ENCODE measurements at regions not wholly inside any gene's neighbourhood (a gene's known extent, or its start where the extent isn't known, plus 50 kb on each side); places are given as distances from the start of the nearest gene placed in this dataset.

GRCh38 chr4:179486570-179487335, 2044.5 kb upstream of the AGA start:
- H3K36me3 ChIP-seq (ENCODE audit: control insufficient read depth, insufficient read depth, low read length) = no peaks in the 10 kb centered on the region
- no peaks in the 10 kb centered on the region for H3K27me3 Mint-ChIP-seq (ENCODE audit: insufficient read depth, unreplicated experiment)
- no peak overlapping the region for H3K27ac Mint-ChIP-seq (ENCODE audit: unreplicated experiment)
- no peaks in the 10 kb centered on the region for H3K9me3 ChIP-seq
- H3K4me3 Mint-ChIP-seq (ENCODE audit: unreplicated experiment) = no peak overlapping the region
- ChIA-PET POLR2A (no interaction called here), CTCF (no interaction called here)
- H3K36me3 Mint-ChIP-seq (ENCODE audit: insufficient read depth, unreplicated experiment) = no peaks in the 10 kb centered on the region
- no peaks in the 10 kb centered on the region for H3K9me3 Mint-ChIP-seq (ENCODE audit: unreplicated experiment)
- BruUV-seq (replicated peaks) = no TSS peak
- H3K27me3 ChIP-seq (replicated peaks; ENCODE audit: control insufficient read depth, insufficient read depth, low read length) = no peaks in the 10 kb centered on the region
- no peaks in the 10 kb centered on the region for H3K4me1 ChIP-seq
- DNase-seq = no peak
- H3K4me3 ChIP-seq (ENCODE audit: low read depth, low read length) = no peak overlapping the region
- no peaks in the 10 kb centered on the region for H3K4me1 Mint-ChIP-seq (ENCODE audit: low read depth, unreplicated experiment)
- intact Hi-C loops (cut with micrococcal nuclease; ENCODE audit: unreplicated experiment) = no loop called here
- TF ChIP-seq, protein P1, sequence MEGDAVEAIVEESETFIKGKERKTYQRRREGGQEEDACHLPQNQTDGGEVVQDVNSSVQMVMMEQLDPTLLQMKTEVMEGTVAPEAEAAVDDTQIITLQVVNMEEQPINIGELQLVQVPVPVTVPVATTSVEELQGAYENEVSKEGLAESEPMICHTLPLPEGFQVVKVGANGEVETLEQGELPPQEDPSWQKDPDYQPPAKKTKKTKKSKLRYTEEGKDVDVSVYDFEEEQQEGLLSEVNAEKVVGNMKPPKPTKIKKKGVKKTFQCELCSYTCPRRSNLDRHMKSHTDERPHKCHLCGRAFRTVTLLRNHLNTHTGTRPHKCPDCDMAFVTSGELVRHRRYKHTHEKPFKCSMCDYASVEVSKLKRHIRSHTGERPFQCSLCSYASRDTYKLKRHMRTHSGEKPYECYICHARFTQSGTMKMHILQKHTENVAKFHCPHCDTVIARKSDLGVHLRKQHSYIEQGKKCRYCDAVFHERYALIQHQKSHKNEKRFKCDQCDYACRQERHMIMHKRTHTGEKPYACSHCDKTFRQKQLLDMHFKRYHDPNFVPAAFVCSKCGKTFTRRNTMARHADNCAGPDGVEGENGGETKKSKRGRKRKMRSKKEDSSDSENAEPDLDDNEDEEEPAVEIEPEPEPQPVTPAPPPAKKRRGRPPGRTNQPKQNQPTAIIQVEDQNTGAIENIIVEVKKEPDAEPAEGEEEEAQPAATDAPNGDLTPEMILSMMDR (IDR thresholded peaks at IDR 0.05; ENCODE audit: insufficient read depth in 1 of 2, low read depth in 1 of 2, low read length in 1 of 2, severe bottlenecking in 1 of 2, unreplicated experiment in 1 of 2) = no peak

- Mint-ChIP-seq H3K9me3 (ENCODE audit: unreplicated experiment) (no peaks in the 10 kb centered on the region), H3K36me3 (ENCODE audit: insufficient read depth, unreplicated experiment) (no peaks in the 10 kb centered on the region), H3K4me3 (ENCODE audit: unreplicated experiment) (no peak overlapping the region), H3K27ac (ENCODE audit: unreplicated experiment) (no peak overlapping the region), H3K27me3 (ENCODE audit: insufficient read depth, unreplicated experiment) (no peaks in the 10 kb centered on the region), H3K4me1 (ENCODE audit: low read depth, unreplicated experiment) (no peaks in the 10 kb centered on the region)
- no peak overlapping the region for H3K4me3 ChIP-seq (ENCODE audit: low read depth, low read length)
- H3K9me3 ChIP-seq = no peaks in the 10 kb centered on the region
- no TSS peak for BruUV-seq (replicated peaks)
- TF ChIP-seq, protein P1 (IDR thresholded peaks at IDR 0.05; ENCODE audit: insufficient read depth in 1 of 2, low read depth in 1 of 2, low read length in 1 of 2, severe bottlenecking in 1 of 2, unreplicated experiment in 1 of 2) = no peak
- intact Hi-C loops (cut with micrococcal nuclease; ENCODE audit: unreplicated experiment) = no loop called here
- ChIA-PET CTCF (no interaction called here), POLR2A (no interaction called here)
- no peaks in the 10 kb centered on the region for H3K27me3 ChIP-seq (replicated peaks; ENCODE audit: control insufficient read depth, insufficient read depth, low read length)
- H3K36me3 ChIP-seq (ENCODE audit: control insufficient read depth, insufficient read depth, low read length) = no peaks in the 10 kb centered on the region
- DNase-seq = no peak
- H3K4me1 ChIP-seq = no peaks in the 10 kb centered on the region
These were observed 2050.2 kb upstream of the AGA start for GRCh38 chr4:179492260-179493080.

DNA sequence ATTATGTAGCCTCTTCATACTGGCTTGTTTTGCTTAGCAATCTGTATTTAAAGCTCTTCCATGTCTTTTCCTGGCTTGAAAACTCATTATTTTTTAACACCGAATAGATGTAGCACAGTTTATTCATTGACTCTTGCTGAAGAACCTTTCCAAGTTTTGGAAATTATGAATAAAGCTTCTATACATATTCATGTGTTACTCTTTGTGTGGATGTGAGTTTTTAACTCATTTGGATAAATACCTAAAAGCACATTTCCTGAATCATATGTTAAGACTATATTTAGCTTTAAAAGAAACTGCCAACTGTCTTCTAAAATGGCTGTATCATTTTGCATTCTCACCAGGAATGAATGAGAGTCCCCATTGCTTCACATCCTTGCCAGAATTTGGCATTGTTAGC, 2061.7 kb upstream of the AGA start:
- POLR2A ChIA-PET = no interaction called here

More for the DNA sequence above, 2061.7 kb upstream of the AGA start:
- no peaks in the 10 kb centered on the region for H3K36me3 ChIP-seq (ENCODE audit: control insufficient read depth, insufficient read depth, low read length)
- BruUV-seq (replicated peaks) = no TSS peak
- TF ChIP-seq, protein P1 (IDR thresholded peaks at IDR 0.05; ENCODE audit: insufficient read depth in 1 of 2, low read depth in 1 of 2, low read length in 1 of 2, severe bottlenecking in 1 of 2, unreplicated experiment in 1 of 2) = no peak
- no peaks in the 10 kb centered on the region for H3K27me3 ChIP-seq (replicated peaks; ENCODE audit: control insufficient read depth, insufficient read depth, low read length)
- H3K9me3 ChIP-seq = no peaks in the 10 kb centered on the region
- no peak overlapping the region for H3K27ac Mint-ChIP-seq (ENCODE audit: unreplicated experiment)
- no peaks in the 10 kb centered on the region for H3K27me3 Mint-ChIP-seq (ENCODE audit: insufficient read depth, unreplicated experiment)
- H3K4me3 Mint-ChIP-seq (ENCODE audit: unreplicated experiment) = no peak overlapping the region
- H3K4me1 ChIP-seq = no peaks in the 10 kb centered on the region
- H3K4me1 Mint-ChIP-seq (ENCODE audit: low read depth, unreplicated experiment) = no peaks in the 10 kb centered on the region
- H3K4me3 ChIP-seq (ENCODE audit: low read depth, low read length) = no peak overlapping the region
- H3K36me3 Mint-ChIP-seq (ENCODE audit: insufficient read depth, unreplicated experiment) = no peaks in the 10 kb centered on the region
- DNase-seq = no peak
- intact Hi-C loops (cut with micrococcal nuclease; ENCODE audit: unreplicated experiment) = no loop called here
- CTCF ChIA-PET = no interaction called here
- H3K9me3 Mint-ChIP-seq (ENCODE audit: unreplicated experiment) = no peaks in the 10 kb centered on the region

Measured in Caco-2 (cell line).